Activated T-cell treated with anti-CD3 and anti-CD28 coated beads, Interleukin-2, amount 50 U/mL, for 4 hours (primary cell): ENCODE measurements at regions not wholly inside any gene's neighbourhood (a gene's known extent, or its start where the extent isn't known, plus 50 kb on each side); places are given as distances from the start of the nearest gene placed in this dataset.

Experiments
- ATAC-seq, 2 donors: fragments of 200-7000 bp; cut with Tn5 transposase; one replicate each; pipeline ENCODE4 v1.10.0; 2021
- DNase-seq: peaks from one replicate; pipeline ENCODE4 v3.0.0-alpha.2; 2020
- H3K27me3 Mint-ChIP-seq: one replicate; pipeline ENCODE4 v1.8.0; 2021; ENCODE audit warnings: low read depth, mixed read lengths
- H3K36me3 Mint-ChIP-seq: one replicate; pipeline ENCODE4 v1.8.0; 2022; ENCODE audit warnings: mixed read lengths; ENCODE audit not compliant: insufficient read depth
- H3K4me1 Mint-ChIP-seq: one replicate; pipeline ENCODE4 v1.8.0; 2021; ENCODE audit warnings: low read depth, mixed read lengths
- H3K4me3 Mint-ChIP-seq: one replicate; pipeline ENCODE4 v1.8.0; 2021; ENCODE audit warnings: mild to moderate bottlenecking, moderate library complexity, mixed read lengths
- H3K9me3 Mint-ChIP-seq: one replicate; pipeline ENCODE4 v1.8.0; 2021; ENCODE audit warnings: mixed read lengths

DNA sequence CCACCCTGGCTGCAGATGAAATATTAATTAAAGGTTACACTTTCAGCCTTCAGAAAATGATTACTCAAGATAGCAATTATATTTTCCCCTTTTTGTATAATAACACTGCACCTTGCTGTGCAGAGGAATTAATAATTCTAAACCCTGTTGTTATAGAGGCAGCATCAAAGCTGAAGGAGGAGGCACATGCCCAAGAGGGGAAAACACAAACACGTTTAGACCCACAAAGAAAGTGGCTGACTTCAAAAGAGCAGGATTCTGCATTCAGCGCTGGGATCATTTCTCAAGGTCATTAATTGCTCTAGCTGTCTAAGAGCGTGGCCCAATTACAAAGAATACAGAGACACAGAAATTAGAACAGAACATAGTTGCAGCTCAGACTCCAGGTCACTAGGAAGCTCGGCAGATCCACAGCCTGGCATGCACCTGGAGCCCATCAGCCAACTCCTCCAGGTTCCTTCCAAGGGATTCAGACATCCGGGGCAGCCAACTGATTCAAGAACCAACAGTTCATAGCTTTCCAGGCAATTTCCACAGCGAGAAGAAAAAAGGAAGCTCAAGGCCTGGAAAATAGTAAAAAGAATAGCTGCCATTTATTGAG is 102.3 kb upstream of the ID2 start:
- Mint-ChIP-seq H3K4me3 (no peak overlapping the region), H3K9me3 (no peaks in the 10 kb centered on the region), H3K4me1 (peaks cover 47% of the 10 kb centered on the region), H3K36me3 (no peaks in the 10 kb centered on the region), H3K27me3 (peaks cover 2% of the 10 kb centered on the region)
- DNase-seq (no peak), ATAC-seq (no peak)

DNA sequence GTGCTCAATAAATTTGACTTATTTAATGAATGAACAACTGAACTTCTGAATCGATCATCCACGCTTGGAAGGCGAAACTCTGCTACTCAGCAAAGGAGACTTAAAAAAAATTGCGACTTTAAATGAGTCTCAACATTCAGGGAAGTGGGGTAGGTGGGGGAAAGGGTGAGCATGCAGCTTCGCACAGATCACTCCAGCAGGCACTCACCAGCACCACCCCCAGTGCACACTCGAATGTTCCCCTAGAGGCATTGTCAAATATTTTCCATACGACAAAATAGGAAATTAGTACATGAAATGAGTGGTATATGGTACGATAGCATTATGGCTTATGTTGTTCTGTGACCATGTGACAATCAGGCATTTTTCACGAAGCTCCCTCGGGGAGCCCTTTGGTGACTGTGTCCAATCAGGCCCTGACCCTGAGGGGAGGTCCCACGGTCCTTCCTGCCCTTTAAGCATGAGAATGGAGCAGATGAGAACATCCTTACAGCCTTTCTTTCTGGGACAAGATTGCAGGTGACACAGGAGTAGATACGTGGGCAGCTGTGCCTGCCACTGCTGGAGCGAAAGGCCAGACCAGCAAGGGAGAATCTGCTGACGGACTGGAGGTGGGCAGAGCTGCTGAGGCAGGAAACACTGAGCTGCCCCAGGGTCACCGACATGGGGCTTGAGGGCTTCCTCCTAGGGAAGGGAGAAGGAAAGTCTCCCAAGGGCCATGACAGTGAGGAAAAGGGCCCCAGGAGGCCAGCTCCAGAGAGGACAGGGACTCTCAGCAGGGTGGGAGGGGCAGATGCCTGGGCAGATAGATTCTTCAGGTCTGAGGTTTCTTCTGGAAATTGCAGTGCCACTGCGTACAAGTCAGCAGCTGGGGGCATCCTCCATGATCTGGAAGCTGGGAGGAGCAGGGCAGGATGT is 101.3 kb upstream of the ID2 start:
- no peaks in the 10 kb centered on the region for H3K36me3 Mint-ChIP-seq
- DNase-seq (no peak), ATAC-seq (peak; percentile 3 to 26)
- no peaks in the 10 kb centered on the region for H3K9me3 Mint-ChIP-seq
- H3K27me3 Mint-ChIP-seq = peaks cover 2% of the 10 kb centered on the region
- peaks cover 42% of the 10 kb centered on the region for H3K4me1 Mint-ChIP-seq
- H3K4me3 Mint-ChIP-seq = no peak overlapping the region

DNA sequence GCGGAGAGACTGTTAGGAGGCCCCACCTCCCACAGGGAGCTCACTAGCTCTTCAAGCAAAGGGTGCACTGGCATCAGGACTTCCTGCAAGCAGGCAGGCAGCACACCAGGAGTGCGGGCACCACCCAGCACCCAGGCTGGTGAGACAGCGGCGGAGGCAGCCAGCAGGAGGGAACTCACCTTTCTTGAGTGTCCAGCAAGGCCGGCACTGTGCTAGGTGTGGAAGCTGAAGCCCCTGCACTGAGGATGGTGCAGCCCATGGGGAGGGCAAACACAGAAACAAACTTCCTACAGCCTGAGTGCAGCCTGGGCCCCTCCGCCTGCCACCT is 100.7 kb upstream of the ID2 start:
- no peak overlapping the region for H3K4me3 Mint-ChIP-seq
- ATAC-seq = no peak
- DNase-seq = no peak
- no peaks in the 10 kb centered on the region for H3K9me3 Mint-ChIP-seq
- peaks cover 39% of the 10 kb centered on the region for H3K4me1 Mint-ChIP-seq
- peaks cover 2% of the 10 kb centered on the region for H3K27me3 Mint-ChIP-seq
- no peaks in the 10 kb centered on the region for H3K36me3 Mint-ChIP-seq

DNA sequence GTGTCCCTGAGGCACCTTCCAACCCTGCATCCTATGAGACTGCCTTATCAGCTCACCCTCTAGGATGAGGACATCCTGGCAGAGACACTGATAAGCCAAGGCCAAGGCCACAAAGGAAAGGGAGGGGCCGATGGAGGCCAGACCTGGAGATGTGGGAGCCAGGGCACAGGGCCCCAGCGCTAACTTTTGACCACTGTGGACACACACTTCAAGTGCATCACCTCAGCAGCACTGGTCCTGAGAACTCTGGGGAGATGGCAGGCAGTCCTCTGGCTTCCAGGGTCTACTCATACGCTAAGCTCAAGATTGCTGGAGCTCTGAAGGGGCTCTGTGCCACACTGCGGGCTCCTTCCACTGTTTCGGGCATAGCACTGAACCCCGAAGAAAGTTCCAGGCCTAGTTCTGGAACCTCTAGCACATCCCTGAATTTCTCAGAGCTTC is 100.2 kb upstream of the ID2 start:
- Mint-ChIP-seq H3K9me3 (no peaks in the 10 kb centered on the region), H3K27me3 (peaks cover 2% of the 10 kb centered on the region), H3K4me3 (no peak overlapping the region), H3K4me1 (peaks cover 34% of the 10 kb centered on the region), H3K36me3 (no peaks in the 10 kb centered on the region)
- ATAC-seq (no peak), DNase-seq (no peak)

DNA sequence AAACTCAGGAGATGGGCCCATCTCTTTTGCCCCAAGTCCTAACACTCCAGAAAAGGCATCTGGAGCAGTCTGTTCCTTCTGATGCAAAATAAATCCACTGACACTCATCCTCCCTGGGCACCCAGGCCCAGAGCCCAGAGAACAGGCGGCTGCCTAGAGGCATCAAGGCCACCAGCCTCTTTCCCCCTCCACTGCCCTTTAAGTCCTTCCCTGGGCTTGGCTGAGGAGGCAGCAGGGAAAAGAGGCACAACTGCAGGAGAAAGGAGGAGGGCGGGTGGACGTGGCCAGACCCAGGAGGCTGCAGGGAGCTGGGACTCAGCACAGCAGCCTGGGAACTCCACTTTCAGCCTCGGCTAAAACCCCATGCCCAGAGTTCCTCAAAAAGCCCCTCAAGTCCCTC is 99.7 kb upstream of the ID2 start:
- no peak for ATAC-seq
- H3K9me3 Mint-ChIP-seq = no peaks in the 10 kb centered on the region
- H3K27me3 Mint-ChIP-seq = peaks cover 2% of the 10 kb centered on the region
- H3K4me3 Mint-ChIP-seq = no peak overlapping the region
- DNase-seq = no peak
- no peaks in the 10 kb centered on the region for H3K36me3 Mint-ChIP-seq
- peaks cover 29% of the 10 kb centered on the region for H3K4me1 Mint-ChIP-seq

DNA sequence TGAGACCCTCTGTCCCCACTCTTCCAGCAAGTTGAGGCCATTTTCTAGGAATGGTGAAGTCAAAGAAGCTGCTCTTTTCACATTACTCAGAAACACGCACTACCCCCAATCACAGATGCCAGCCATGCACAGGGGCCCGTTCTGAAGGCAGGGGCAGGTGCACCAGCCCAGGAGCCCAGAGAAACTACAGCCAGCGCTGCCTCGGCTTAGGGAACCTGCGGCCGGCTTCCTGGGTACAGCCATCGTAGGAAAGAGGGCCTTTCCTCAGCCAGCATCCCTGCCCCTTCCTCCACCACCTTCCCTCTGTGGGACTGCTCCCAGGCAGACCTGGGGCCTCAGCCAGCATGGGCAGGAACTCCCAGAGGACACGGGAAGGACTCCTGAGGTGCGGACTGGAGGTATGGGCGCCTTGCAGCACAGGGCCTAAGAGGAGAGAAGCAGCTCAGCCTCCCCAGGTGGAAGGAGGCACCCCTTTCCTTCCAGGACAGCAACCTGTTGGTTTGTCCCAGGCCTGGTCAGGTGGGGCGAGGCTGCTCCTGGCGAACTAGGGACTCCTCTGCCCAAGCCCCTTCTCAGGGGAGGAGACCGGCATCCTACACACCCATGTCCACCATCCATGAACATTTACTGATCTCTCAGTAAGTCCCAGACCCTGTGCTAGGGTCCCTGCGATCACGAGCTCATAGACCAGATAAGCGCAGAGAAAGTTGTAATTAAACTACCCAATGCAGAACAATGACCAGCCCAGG is 99.0 kb upstream of the ID2 start:
- H3K36me3 Mint-ChIP-seq = no peaks in the 10 kb centered on the region
- peaks cover 2% of the 10 kb centered on the region for H3K27me3 Mint-ChIP-seq
- H3K4me3 Mint-ChIP-seq = no peak overlapping the region
- ATAC-seq = no peak
- H3K9me3 Mint-ChIP-seq = no peaks in the 10 kb centered on the region
- H3K4me1 Mint-ChIP-seq = peaks cover 27% of the 10 kb centered on the region
- DNase-seq = no peak

DNA sequence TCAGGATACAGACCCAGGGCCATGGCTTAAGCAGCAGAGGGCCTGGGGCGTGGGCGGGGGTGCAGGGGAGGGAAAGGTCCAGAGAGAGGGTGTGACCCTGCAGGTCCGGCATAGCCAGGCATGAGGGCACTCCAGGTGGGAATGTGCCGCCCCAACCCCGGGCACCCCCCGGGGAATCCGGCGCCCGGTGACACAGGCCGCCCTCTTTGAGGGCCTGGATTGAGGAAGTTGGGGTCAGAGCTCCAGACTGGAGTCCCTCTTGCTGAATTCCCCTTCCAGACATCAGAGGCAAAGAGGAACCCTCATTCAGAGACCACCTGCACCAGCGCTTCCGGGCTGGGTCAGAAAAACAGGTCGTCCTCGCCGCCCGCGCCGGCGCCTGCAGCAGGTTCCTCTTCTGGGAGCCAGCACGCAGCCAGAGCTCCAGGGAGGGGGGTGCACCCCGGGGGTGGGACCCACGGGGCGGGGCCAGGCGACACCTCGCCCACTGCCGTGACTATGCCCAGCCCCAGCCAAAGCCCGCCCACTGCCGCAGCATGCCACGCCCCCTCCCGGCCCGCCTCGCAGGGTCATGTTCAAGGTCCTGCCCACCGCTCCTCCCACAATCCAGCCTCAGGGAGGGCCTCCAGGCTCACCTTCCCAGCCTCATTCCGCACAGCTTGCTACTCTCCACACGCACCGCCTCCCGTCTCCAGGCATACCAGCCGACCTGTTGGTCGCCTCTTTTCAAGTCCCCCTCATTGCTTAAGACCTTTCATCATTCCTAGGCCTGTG is 98.3 kb upstream of the ID2 start:
- ATAC-seq (peak; percentile 75 to 78), DNase-seq (peak; percentile 73)
- peaks cover 34% of the 10 kb centered on the region for H3K4me1 Mint-ChIP-seq
- peak overlapping the region; percentile 2 for H3K4me3 Mint-ChIP-seq
- no peaks in the 10 kb centered on the region for H3K36me3 Mint-ChIP-seq
- H3K9me3 Mint-ChIP-seq = no peaks in the 10 kb centered on the region
- H3K27me3 Mint-ChIP-seq = peaks cover 2% of the 10 kb centered on the region

DNA sequence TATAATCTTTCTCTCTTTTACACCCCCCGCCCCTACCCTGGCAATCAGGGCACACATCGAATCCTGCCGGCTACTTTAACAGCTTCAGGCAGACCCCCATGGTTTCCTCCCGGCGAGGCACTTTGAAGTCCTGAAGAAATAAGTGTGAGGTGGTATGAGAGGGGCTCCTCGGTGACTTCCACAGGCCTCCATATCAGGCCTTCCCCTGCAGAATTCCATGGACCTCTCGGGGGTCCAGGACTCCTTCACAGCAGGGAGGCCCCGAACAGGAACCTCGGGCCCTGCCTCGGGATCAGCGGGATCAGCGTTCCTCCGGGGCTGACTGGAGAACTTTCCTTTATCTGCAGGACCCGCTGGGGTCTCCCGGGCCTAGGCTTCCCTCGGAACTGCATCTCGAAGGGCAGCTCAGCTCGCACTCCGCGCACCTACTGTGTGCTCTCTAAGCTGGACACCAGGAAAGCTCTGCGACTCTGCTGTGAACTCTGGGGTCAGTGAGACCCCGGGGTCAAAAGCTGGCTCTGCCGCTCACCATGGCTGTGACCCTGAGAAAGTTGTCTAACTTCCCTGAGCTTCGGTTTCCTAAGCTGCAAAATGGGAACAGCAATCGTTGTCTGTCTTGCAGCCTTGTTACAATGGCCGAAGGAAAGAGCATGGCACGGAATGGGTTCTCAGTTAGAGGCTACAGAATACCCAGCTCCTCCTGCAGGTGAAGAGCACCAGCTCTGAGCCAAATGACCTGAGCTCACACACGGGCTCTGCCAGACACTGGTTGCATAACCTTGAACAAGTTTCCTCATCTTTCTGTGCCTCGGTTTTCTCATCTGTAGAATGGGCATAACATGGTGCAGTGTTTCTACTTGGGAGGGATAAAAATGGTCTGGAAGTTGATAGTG is 97.4 kb upstream of the ID2 start:
- H3K36me3 Mint-ChIP-seq = no peaks in the 10 kb centered on the region
- ATAC-seq (no peak), DNase-seq (no peak)
- H3K4me3 Mint-ChIP-seq = peak overlapping the region; percentile 2
- peaks cover 38% of the 10 kb centered on the region for H3K4me1 Mint-ChIP-seq
- peaks cover 2% of the 10 kb centered on the region for H3K27me3 Mint-ChIP-seq
- H3K9me3 Mint-ChIP-seq = no peaks in the 10 kb centered on the region

DNA sequence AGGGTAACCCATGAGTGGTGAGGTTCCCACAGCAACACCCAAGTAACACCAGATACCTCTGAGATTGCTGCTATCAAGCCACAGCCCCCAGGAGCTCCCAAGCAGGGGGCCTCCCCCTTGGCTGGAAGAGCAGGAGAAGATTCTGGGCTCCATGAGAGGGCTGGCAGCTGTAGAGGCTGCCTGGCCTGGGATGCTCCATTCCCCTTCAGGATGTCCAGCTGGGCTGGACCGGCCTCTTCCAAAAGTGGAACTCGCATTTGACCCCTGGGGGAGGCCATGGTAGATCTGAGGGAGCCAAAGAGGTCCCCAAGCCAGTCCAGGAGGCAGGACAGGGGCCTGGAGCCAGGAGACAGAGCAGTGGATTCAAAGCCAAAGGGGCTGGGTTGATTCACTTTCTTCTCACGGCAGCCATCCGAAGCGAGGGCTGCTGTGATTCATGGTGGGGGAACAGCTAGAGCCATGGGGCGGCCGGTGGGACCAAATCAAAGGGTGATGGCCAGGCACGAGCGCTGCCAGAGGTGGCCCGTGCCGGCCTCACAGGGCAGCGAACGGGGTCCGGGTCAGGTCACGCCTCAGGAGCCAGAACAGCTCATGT is 95.3 kb upstream of the ID2 start:
- Mint-ChIP-seq H3K4me1 (peaks cover 26% of the 10 kb centered on the region), H3K36me3 (no peaks in the 10 kb centered on the region), H3K9me3 (no peaks in the 10 kb centered on the region), H3K4me3 (no peak overlapping the region), H3K27me3 (peaks cover 2% of the 10 kb centered on the region)
- no peak for DNase-seq
- ATAC-seq = peak; percentile 23 to 27

DNA sequence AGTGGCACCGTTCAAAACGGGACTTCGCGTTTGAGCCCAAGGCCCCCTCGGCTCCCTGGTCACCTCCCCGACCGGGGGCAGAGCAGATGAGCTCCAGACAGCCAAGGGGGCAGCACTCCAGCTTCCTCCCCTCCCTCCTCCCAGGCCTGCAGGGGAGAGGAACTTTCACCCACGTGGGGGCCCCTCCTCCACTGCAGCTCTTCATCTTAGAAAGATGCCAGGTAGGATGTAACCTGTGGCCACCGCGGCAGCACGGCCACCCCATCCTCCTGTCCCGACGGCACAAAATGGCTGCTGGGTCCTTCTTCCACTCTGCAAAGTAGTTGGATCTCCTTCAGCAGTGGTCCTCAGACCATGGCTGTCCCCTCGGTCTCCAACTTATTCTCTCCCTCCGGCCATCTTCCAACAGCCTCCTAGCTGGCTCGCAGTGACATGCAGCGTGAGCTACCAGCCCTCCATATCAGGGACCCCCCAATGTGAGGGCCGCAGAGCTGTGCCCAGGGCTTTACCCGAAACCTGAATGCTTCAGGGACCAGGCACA is 94.5 kb upstream of the ID2 start:
- H3K36me3 Mint-ChIP-seq = no peaks in the 10 kb centered on the region
- H3K4me1 Mint-ChIP-seq = peaks cover 26% of the 10 kb centered on the region
- ATAC-seq (no peak), DNase-seq (no peak)
- no peaks in the 10 kb centered on the region for H3K9me3 Mint-ChIP-seq
- no peak overlapping the region for H3K4me3 Mint-ChIP-seq
- peaks cover 2% of the 10 kb centered on the region for H3K27me3 Mint-ChIP-seq

DNA sequence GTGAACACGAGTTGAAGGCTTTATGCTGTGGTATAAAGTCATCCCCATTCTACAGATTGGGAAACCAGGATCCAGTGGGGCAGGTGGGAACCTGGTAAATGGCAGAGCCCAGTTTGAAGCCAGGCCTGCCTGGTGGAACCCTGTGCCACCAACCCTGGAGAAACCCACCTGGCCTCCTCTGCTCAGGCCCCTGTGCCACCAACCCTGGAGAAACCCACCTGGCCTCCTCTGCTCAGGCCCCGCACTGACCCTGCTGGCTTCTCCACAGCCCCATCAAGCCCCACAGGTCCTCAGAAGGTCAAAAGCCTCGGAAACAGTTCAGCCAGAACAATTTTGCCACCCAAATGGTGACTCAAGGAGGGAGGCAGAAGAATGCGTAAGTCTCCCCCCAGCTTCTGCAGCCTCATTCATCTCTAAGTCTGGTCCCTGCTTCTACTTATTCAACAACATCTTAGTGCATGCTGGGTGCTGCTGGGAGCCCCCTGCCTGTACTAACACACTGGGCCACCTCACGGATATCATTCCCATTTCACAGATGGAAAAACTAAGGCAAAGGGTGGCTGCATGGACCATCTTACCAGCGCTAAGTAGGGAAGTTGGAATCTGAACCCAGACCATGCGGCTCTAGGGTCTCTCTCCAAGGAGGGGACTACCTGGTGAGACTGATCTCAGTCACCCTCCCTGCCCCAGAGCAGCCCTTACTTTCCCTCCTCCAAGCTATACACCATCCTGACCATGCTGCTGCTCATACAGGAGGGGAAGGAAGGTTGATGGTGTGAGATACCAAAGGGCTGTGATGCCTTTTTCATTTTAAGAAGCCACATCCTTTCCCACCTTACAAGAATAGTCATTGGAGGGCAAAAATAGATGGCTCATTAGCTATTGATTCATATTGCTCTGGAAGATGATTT is 93.7 kb upstream of the ID2 start:
- Mint-ChIP-seq H3K27me3 (no peaks in the 10 kb centered on the region), H3K4me1 (peaks cover 23% of the 10 kb centered on the region), H3K36me3 (no peaks in the 10 kb centered on the region), H3K9me3 (no peaks in the 10 kb centered on the region), H3K4me3 (no peak overlapping the region)
- DNase-seq = no peak
- ATAC-seq = no peak

DNA sequence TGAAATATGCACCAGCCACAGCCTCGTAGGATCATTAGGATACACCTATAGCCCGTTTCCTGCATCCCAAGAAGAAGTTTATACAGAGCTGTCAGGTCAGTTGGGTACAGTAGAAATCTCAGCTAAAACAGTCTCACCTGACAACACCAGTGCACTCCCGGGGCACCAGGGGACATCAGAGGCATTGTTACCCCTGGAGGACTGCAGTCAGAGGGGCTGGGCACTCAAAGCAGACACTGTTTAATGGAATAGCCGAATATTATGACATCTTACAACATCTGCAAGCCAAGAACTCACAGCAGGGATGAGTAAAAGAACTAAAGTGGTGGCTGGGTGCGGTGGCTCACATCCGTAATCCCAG is 93.0 kb upstream of the ID2 start:
- no peak for ATAC-seq
- H3K36me3 Mint-ChIP-seq = no peaks in the 10 kb centered on the region
- H3K4me3 Mint-ChIP-seq = no peak overlapping the region
- H3K27me3 Mint-ChIP-seq = peaks cover under 1% of the 10 kb centered on the region
- H3K4me1 Mint-ChIP-seq = peaks cover 24% of the 10 kb centered on the region
- no peak for DNase-seq
- no peaks in the 10 kb centered on the region for H3K9me3 Mint-ChIP-seq
